ENCODE measurements at regions not wholly inside any gene's neighbourhood (a gene's known extent, or its start where the extent isn't known, plus 50 kb on each side); places are given as distances from the start of the nearest gene placed in this dataset.

DNA sequence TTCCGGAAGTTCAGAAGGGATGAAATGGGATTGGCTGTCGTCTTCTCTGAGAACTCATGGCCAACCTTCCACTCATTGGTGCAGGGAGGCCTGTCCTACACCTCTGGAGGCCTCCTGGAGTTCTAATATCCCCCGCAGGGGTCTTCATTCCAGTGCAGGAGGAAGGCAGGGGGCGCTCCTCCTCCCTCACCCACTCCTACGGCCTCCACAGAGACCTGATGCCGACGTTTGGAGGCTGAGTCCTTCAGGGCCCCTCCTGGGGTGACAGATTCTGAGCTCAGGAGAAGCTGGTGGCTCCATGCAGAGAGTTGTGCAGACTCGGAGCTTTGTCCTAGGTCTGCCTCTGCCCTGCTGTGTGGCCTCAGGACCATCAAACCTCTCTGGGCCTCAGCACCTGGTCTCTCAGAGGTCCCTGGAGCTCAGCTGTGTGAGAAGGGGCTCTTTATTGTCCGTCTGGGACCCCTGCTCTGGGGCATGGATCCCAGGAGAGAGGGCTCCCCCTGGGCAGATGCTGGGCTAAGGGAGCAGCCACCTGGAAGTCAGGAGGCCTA is 102.3 kb upstream of the WNT4 start:
- H3K4me1 ChIP-seq: no peaks in the 10 kb centered on the region
- no peak overlapping the region for H3K4me3 ChIP-seq
- in situ Hi-C loops (cut with MboI; ENCODE audit: low sequenced_read_pairs): no loop called here
- DNase-seq (ENCODE audit: low spot score in 2 of 2): no peak
- H3K9me3 ChIP-seq: no peaks in the 10 kb centered on the region
- no peaks in the 10 kb centered on the region for H3K36me3 ChIP-seq (replicated peaks)
- H3K27me3 ChIP-seq (ENCODE audit: low read depth): no peaks in the 10 kb centered on the region

DNA sequence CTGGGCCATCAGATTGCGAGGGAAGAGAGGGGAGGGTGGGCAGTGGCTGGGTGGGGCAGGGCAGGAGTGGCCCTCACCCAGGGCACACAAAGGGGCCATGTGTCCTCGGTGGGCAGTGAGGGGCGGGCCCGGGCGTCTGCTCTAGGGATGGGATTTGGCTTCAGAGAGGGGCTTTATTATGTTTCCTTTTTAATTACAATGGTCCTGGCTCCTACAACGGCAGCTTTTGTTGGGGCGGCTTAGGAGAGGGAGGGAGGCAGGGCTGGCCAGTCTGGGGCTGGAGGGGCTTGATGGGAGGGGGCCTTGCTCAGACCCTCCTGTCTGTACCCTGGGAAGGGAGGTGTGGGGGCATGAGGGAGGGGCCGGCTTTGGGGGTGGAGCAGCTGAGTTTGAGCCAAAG is 102.8 kb upstream of the WNT4 start:
- Histone ChIP-seq H3K4me3 (no peak overlapping the region), H3K4me1 (no peaks in the 10 kb centered on the region), H3K36me3 (replicated peaks) (no peaks in the 10 kb centered on the region), H3K27me3 (ENCODE audit: low read depth) (no peaks in the 10 kb centered on the region), H3K9me3 (no peaks in the 10 kb centered on the region)
- in situ Hi-C loops (cut with MboI; ENCODE audit: low sequenced_read_pairs): no loop called here
- DNase-seq (ENCODE audit: low spot score in 2 of 2): peak; percentile 16 to 49

DNA sequence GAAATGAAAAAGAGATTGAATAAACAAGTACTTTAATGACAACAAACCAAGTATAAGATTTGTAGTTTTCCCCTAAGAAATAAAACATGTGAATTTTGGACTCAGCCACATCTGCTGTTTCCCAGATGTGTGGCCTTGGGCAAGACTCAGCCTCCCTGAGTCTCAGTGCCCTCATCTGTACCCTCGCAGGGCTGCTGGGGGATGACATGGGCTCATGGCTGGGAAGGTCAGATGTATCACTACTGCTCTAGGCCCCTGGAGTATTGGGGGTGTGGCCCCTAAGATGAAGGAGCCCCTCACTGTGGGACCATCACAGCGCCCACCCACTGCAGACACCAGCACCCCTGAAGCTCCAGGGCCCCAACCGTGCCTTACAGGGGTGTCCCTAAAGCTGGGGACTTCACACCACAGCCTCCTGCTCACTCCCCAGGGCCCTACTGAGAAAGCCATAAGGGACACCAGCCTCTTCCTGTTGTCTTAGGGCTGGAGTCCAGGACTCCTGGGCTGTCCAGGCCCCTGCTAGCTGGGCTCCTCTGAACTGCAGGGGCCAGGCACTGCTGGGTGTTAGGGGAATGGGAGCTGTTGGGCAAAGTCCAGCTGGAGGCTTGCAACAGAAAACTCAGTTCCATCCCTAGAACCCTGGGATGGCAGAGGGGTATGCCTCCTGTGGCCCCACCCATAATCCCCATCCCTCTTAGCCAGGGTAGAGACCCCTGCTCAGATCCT is 104.0 kb upstream of the WNT4 start:
- no peak for DNase-seq (ENCODE audit: low spot score in 2 of 2)
- in situ Hi-C loops (cut with MboI; ENCODE audit: low sequenced_read_pairs): no loop called here
- Histone ChIP-seq H3K36me3 (replicated peaks) (no peaks in the 10 kb centered on the region), H3K9me3 (no peaks in the 10 kb centered on the region), H3K4me1 (no peaks in the 10 kb centered on the region), H3K4me3 (no peak overlapping the region), H3K27me3 (ENCODE audit: low read depth) (no peaks in the 10 kb centered on the region)

- Histone ChIP-seq H3K4me3 (no peak overlapping the region), H3K9me3 (no peaks in the 10 kb centered on the region), H3K27me3 (ENCODE audit: low read depth) (no peaks in the 10 kb centered on the region), H3K4me1 (no peaks in the 10 kb centered on the region), H3K36me3 (replicated peaks) (no peaks in the 10 kb centered on the region)
- no peak for DNase-seq (ENCODE audit: low spot score in 2 of 2)
- in situ Hi-C loops (cut with MboI; ENCODE audit: low sequenced_read_pairs): no loop called here
Observed at GRCh38 chr1:22247527-22248245, 104.8 kb upstream of the WNT4 start.

GRCh38 chr1:22248746-22249145 is 105.8 kb upstream of the WNT4 start:
- no peak overlapping the region for H3K4me3 ChIP-seq
- H3K27me3 ChIP-seq (ENCODE audit: low read depth): no peaks in the 10 kb centered on the region
- in situ Hi-C loops (cut with MboI; ENCODE audit: low sequenced_read_pairs): no loop called here
- DNase-seq (ENCODE audit: low spot score in 2 of 2): no peak
- H3K36me3 ChIP-seq (replicated peaks): no peaks in the 10 kb centered on the region
- no peaks in the 10 kb centered on the region for H3K4me1 ChIP-seq
- no peaks in the 10 kb centered on the region for H3K9me3 ChIP-seq

DNA sequence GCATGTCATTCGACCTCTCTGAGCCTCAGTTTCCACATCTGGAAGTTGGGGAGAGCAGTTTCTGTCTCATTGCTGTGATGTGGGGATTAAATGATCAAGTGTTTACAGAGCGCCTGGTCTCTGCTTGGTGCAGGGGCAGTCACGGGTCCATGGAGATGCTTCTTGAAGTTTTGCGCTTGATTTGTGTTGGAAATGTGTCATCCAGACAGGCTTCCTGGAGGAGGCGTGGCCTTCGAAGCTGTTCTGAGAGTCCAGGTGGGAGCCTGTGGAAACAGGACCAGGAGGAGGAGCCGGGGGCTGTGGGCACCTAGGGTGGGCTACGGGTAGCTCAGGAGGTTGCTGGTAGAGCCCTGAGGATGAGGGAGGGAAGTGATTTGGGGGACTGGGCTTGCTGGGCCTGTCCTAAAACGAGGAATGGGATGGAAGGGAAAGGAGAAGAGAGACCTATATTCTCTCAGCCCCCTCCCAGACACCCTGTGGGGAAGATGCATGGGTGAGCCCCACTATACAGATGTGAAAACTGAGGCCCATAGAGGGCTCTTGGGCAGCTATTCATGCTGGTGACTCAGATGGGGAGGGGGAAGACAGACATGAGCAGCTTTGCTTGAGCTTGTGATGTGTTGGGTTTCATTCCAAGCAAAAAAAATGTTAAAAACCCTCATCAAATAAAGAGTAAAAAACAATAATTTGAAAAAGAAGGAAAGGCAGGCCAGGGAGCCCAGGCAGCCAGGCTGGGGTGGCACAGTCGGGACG is 107.2 kb upstream of the WNT4 start:
- Histone ChIP-seq H3K4me3 (no peak overlapping the region), H3K36me3 (replicated peaks) (no peaks in the 10 kb centered on the region), H3K27me3 (ENCODE audit: low read depth) (no peaks in the 10 kb centered on the region), H3K9me3 (no peaks in the 10 kb centered on the region), H3K4me1 (no peaks in the 10 kb centered on the region)
- in situ Hi-C loops (cut with MboI; ENCODE audit: low sequenced_read_pairs): no loop called here
- no peak for DNase-seq (ENCODE audit: low spot score in 2 of 2)

GRCh38 chr1:22250724-22251123 is 107.8 kb upstream of the WNT4 start:
- no peaks in the 10 kb centered on the region for H3K4me1 ChIP-seq
- in situ Hi-C loops (cut with MboI; ENCODE audit: low sequenced_read_pairs): no loop called here
- no peaks in the 10 kb centered on the region for H3K36me3 ChIP-seq (replicated peaks)
- H3K4me3 ChIP-seq: no peak overlapping the region
- H3K9me3 ChIP-seq: no peaks in the 10 kb centered on the region
- no peaks in the 10 kb centered on the region for H3K27me3 ChIP-seq (ENCODE audit: low read depth)
- no peak for DNase-seq (ENCODE audit: low spot score in 2 of 2)

- Histone ChIP-seq H3K4me3 (no peak overlapping the region), H3K9me3 (no peaks in the 10 kb centered on the region), H3K27me3 (ENCODE audit: low read depth) (no peaks in the 10 kb centered on the region), H3K36me3 (replicated peaks) (no peaks in the 10 kb centered on the region), H3K4me1 (no peaks in the 10 kb centered on the region)
- DNase-seq (ENCODE audit: low spot score in 2 of 2): no peak
- in situ Hi-C loops (cut with MboI; ENCODE audit: low sequenced_read_pairs): no loop called here
Observed at GRCh38 chr1:22252251-22252650, 109.4 kb upstream of the WNT4 start.

GRCh38 chr1:22253012-22253790 is 110.3 kb upstream of the WNT4 start:
- H3K9me3 ChIP-seq: no peaks in the 10 kb centered on the region
- in situ Hi-C loops (cut with MboI; ENCODE audit: low sequenced_read_pairs): no loop called here
- no peaks in the 10 kb centered on the region for H3K27me3 ChIP-seq (ENCODE audit: low read depth)
- H3K4me1 ChIP-seq: no peaks in the 10 kb centered on the region
- H3K36me3 ChIP-seq (replicated peaks): no peaks in the 10 kb centered on the region
- DNase-seq (ENCODE audit: low spot score in 2 of 2): no peak
- H3K4me3 ChIP-seq: no peak overlapping the region

- in situ Hi-C loops (cut with MboI; ENCODE audit: low sequenced_read_pairs): no loop called here
- H3K27me3 ChIP-seq (ENCODE audit: low read depth): no peaks in the 10 kb centered on the region
Observed at GRCh38 chr1:22254756-22255155, 111.9 kb upstream of the WNT4 start.

GRCh38 chr1:22255341-22256212 is 112.7 kb upstream of the WNT4 start:
- Histone ChIP-seq H3K27me3 (ENCODE audit: low read depth) (no peaks in the 10 kb centered on the region), H3K4me3 (no peak overlapping the region), H3K4me1 (no peaks in the 10 kb centered on the region), H3K9me3 (no peaks in the 10 kb centered on the region), H3K36me3 (replicated peaks) (no peaks in the 10 kb centered on the region)
- no peak for DNase-seq (ENCODE audit: low spot score in 2 of 2)
- in situ Hi-C loops (cut with MboI; ENCODE audit: low sequenced_read_pairs): no loop called here

More at GRCh38 chr1:22254756-22255155, 111.9 kb upstream of the WNT4 start:
- DNase-seq (ENCODE audit: low spot score in 2 of 2): no peak
- Histone ChIP-seq H3K9me3 (no peaks in the 10 kb centered on the region), H3K4me3 (no peak overlapping the region), H3K4me1 (no peaks in the 10 kb centered on the region), H3K36me3 (replicated peaks) (no peaks in the 10 kb centered on the region)

GRCh38 chr1:22256213-22256512 is 113.3 kb upstream of the WNT4 start:
- H3K36me3 ChIP-seq (replicated peaks): no peaks in the 10 kb centered on the region
- no peak overlapping the region for H3K4me3 ChIP-seq
- no peaks in the 10 kb centered on the region for H3K4me1 ChIP-seq
- in situ Hi-C loops (cut with MboI; ENCODE audit: low sequenced_read_pairs): no loop called here
- no peaks in the 10 kb centered on the region for H3K27me3 ChIP-seq (ENCODE audit: low read depth)
- DNase-seq (ENCODE audit: low spot score in 2 of 2): no peak
- H3K9me3 ChIP-seq: no peaks in the 10 kb centered on the region
